Thoracic aorta (tissue), 2 donors: ENCODE measurements at regions not wholly inside any gene's neighbourhood (a gene's known extent, or its start where the extent isn't known, plus 50 kb on each side); places are given as distances from the start of the nearest gene placed in this dataset.

Experiments
- ATAC-seq: fragments of 150-250 bp; one replicate; pipeline ENCODE4 v1.8.0; 2017; ENCODE audit warnings: low read depth; ENCODE audit not compliant: insufficient number of reproducible peaks, low FRiP score
- DNase-seq: peaks from one replicate; pipeline ENCODE4 v3.0.0-alpha.2; 2020; ENCODE audit warnings: low spot score
- H3K27ac ChIP-seq, 2 donors: fragments of 200-600 bp; sonication (generic); 1 replicate in 1 of 2; 2 replicates in 1 of 2; pipeline ENCODE4 v1.5.1; 2016; ENCODE audit warnings: mild to moderate bottlenecking in 2 of 2, moderate library complexity in 2 of 2
- H3K27me3 ChIP-seq: fragments of 200-600 bp; sonication (generic); replicated peaks from 2 replicates; pipeline ENCODE4 v1.6.0; 2016; ENCODE audit warnings: mild to moderate bottlenecking; ENCODE audit not compliant: insufficient read depth
- H3K36me3 ChIP-seq: fragments of 200-600 bp; sonication (generic); one replicate; pipeline ENCODE4 v1.5.1; 2016
- H3K4me1 ChIP-seq, 2 donors: fragments of 200-600 bp; sonication (generic); 1 replicate in 1 of 2; 2 replicates in 1 of 2; pipeline versions ENCODE4 v1.5.1 to v1.6.0; 2016; ENCODE audit warnings: low read depth in 2 of 2, mild to moderate bottlenecking in 1 of 2; ENCODE audit not compliant: control insufficient read depth in 1 of 2
- H3K4me3 ChIP-seq: fragments of 200-600 bp; sonication (generic); 2 replicates; pipeline ENCODE4 v1.5.1; 2016; ENCODE audit warnings: mild to moderate bottlenecking
- H3K9me3 ChIP-seq: fragments of 200-600 bp; sonication (generic); 2 replicates; pipeline ENCODE4 v1.5.1; 2016
- TF ChIP-seq, protein P1 (sequence below): fragments of 200-600 bp; sonication (generic); IDR thresholded peaks from one replicate; pipeline ENCODE4 v1.5.1; 2019; ENCODE audit warnings: antibody characterized with exemption

DNA sequence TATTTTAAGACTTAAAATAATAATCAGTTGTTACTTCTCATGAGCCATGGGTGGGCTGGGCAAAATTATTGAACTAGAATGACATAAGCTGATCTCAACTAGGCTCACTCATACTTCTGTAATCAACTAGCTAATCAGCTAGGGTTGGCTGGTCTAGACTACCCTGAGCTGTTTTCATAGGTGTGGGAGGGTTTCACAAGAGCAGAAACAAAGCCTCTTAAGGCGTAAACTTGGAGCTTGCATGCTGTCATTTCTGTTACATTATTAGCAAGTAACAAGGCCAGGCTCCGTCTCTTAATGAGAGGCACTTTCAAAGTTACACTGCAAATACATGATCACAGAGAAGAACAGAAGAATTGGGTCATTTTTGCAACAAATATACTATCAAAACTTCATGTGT is 57.2 kb upstream of the GHR start:
- Histone ChIP-seq H3K36me3 (no peaks in the 10 kb centered on the region), H3K4me1 (peaks cover 0 to under 1% of the 10 kb centered on the region in 2 donors), H3K9me3 (no peaks in the 10 kb centered on the region), H3K27me3 (no peaks in the 10 kb centered on the region), H3K27ac (no peak overlapping the region), H3K4me3 (no peak overlapping the region)
- ATAC-seq (no peak), DNase-seq (no peak)
- TF ChIP-seq, protein P1, sequence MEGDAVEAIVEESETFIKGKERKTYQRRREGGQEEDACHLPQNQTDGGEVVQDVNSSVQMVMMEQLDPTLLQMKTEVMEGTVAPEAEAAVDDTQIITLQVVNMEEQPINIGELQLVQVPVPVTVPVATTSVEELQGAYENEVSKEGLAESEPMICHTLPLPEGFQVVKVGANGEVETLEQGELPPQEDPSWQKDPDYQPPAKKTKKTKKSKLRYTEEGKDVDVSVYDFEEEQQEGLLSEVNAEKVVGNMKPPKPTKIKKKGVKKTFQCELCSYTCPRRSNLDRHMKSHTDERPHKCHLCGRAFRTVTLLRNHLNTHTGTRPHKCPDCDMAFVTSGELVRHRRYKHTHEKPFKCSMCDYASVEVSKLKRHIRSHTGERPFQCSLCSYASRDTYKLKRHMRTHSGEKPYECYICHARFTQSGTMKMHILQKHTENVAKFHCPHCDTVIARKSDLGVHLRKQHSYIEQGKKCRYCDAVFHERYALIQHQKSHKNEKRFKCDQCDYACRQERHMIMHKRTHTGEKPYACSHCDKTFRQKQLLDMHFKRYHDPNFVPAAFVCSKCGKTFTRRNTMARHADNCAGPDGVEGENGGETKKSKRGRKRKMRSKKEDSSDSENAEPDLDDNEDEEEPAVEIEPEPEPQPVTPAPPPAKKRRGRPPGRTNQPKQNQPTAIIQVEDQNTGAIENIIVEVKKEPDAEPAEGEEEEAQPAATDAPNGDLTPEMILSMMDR = no peak
